ENCODE measurements at regions not wholly inside any gene's neighbourhood (a gene's known extent, or its start where the extent isn't known, plus 50 kb on each side); places are given as distances from the start of the nearest gene placed in this dataset.

DNA sequence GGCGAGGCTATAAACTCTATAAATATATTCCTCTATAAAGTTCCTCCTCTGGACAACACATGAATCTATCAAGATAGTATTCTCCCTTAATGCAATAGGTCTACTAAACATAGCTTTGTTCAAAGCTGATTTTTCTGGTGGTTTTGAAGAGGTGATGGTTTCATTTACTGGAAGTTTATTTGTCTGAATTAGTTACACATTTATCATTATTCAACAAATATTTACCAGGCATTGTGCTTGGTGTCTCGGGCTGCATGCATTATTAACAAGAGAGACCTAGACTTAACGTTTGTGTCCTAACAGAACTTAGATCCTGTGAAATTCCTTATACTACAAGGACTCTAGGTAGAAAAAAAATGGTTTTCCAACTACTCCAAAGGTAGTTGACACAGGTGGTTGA is 511.4 kb upstream of the B3GALT2 start (continued):
- TF ChIP-seq, protein P1, sequence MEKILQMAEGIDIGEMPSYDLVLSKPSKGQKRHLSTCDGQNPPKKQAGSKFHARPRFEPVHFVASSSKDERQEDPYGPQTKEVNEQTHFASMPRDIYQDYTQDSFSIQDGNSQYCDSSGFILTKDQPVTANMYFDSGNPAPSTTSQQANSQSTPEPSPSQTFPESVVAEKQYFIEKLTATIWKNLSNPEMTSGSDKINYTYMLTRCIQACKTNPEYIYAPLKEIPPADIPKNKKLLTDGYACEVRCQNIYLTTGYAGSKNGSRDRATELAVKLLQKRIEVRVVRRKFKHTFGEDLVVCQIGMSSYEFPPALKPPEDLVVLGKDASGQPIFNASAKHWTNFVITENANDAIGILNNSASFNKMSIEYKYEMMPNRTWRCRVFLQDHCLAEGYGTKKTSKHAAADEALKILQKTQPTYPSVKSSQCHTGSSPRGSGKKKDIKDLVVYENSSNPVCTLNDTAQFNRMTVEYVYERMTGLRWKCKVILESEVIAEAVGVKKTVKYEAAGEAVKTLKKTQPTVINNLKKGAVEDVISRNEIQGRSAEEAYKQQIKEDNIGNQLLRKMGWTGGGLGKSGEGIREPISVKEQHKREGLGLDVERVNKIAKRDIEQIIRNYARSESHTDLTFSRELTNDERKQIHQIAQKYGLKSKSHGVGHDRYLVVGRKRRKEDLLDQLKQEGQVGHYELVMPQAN (conservative IDR thresholded peaks at IDR 0.05) = no peak
- TF ChIP-seq MXI1 (IDR thresholded peaks at IDR 0.05; ENCODE audit: low read depth, low read length) (no peak), PML (IDR thresholded peaks at IDR 0.05; ENCODE audit: low read length) (no peak), POU2F2 (IDR thresholded peaks at IDR 0.05; ENCODE audit: borderline replicate concordance, low read depth, low read length) (no peak), ZNF24 (IDR thresholded peaks at IDR 0.05) (no peak), NFYA (IDR thresholded peaks at IDR 0.05; ENCODE audit: borderline replicate concordance, low read depth, low read length) (no peak), TBL1XR1 (IDR thresholded peaks at IDR 0.05; ENCODE audit: low read depth, low read length) (no peak)
- TF ChIP-seq, protein P2, sequence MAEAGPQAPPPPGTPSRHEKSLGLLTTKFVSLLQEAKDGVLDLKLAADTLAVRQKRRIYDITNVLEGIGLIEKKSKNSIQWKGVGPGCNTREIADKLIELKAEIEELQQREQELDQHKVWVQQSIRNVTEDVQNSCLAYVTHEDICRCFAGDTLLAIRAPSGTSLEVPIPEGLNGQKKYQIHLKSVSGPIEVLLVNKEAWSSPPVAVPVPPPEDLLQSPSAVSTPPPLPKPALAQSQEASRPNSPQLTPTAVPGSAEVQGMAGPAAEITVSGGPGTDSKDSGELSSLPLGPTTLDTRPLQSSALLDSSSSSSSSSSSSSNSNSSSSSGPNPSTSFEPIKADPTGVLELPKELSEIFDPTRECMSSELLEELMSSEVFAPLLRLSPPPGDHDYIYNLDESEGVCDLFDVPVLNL (IDR thresholded peaks at IDR 0.05; ENCODE audit: low read depth, low read length) = no peak
- TF ChIP-seq, protein P3, sequence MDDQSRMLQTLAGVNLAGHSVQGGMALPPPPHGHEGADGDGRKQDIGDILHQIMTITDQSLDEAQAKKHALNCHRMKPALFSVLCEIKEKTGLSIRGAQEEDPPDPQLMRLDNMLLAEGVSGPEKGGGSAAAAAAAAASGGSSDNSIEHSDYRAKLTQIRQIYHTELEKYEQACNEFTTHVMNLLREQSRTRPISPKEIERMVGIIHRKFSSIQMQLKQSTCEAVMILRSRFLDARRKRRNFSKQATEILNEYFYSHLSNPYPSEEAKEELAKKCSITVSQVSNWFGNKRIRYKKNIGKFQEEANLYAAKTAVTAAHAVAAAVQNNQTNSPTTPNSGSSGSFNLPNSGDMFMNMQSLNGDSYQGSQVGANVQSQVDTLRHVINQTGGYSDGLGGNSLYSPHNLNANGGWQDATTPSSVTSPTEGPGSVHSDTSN (IDR thresholded peaks at IDR 0.05; ENCODE audit: insufficient replicate concordance, low read depth, low read length) = no peak
